HG03565 (cell line): ENCODE measurements at regions not wholly inside any gene's neighbourhood (a gene's known extent, or its start where the extent isn't known, plus 50 kb on each side); places are given as distances from the start of the nearest gene placed in this dataset.
"Not testable (repeated sequence)": the region's sequence is repeated elsewhere in the genome, so short reads cannot be mapped to it uniquely, and the experiment has no call there.

Experiments used
- ATAC-seq: cut with Tn5 transposase; IDR thresholded peaks from one replicate; pipeline ENCODE4 v1.9.1; 2021; ENCODE audit warnings: mild to moderate bottlenecking, moderate library complexity; ENCODE audit not compliant: unreplicated experiment

- no peak for ATAC-seq
Observed at GRCh38 chr13:109941951-109942350, 155.6 kb upstream of the IRS2 start.

GRCh38 chr13:109941221-109941620 lies 154.8 kb upstream of the IRS2 start:
- ATAC-seq, result no peak

DNA sequence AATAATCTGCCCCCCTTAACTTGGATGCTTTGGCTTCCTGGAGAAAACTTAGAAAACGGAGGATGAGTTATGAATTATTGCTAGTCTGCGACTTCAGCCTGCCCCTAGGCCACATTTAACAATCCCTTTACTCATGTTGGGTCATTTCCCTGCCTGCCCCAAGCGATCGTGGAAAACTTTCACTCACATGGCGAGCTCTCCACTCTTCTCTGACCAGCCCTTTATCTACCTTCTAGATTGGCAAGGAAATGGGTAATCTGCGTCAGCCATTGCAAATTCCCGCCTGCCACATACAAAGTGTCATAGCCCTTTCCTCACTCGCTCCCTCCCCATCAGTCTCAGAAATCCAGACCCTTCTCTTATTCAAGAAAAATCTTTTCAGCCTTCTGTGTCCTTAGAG lies 154.3 kb upstream of the IRS2 start:
- ATAC-seq, result no peak

DNA sequence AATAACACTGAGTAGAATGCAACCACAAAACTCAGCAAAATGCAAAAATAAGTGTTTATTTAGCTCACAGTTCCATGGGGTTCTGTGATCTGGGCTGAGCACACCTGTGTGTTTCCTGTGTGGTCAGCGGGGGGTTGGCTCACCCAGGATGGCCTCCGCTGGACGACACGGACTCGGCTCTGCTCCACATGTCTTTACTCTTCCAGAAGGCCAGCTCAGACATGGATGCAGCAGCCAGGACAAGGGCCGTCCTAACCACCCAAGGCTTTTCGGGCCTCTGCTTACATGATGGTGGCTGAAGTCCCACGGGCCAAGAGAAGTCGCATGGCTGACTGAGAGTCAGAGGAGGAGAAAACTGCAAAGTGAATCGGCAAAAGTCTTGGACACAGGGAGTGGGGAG lies 153.5 kb upstream of the IRS2 start:
- no peak for ATAC-seq

GRCh38 chr13:109939180-109939579 lies 152.8 kb upstream of the IRS2 start:
- no peak for ATAC-seq

GRCh38 chr13:109938255-109938936 lies 152.0 kb upstream of the IRS2 start:
- no peak for ATAC-seq

DNA sequence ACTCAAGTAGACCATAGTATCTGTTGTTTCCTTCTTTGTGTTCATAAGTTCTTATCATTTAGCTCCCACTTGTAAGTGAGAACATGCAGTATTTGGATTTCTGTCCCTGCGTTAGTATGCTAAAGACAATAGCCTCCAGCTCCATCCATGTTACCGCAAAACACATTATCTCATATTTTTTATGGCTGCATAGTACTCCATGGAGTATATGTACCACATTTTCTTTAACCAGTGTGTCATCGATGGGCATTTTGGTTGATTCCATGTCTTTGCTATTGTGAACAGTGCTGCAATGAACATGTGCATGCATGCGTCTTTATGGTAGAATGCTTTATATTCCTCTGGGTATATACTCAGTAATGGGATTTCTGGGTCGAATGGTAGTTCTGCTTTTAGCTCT lies 148.1 kb upstream of the IRS2 start:
- ATAC-seq, result not testable (repeated sequence)

DNA sequence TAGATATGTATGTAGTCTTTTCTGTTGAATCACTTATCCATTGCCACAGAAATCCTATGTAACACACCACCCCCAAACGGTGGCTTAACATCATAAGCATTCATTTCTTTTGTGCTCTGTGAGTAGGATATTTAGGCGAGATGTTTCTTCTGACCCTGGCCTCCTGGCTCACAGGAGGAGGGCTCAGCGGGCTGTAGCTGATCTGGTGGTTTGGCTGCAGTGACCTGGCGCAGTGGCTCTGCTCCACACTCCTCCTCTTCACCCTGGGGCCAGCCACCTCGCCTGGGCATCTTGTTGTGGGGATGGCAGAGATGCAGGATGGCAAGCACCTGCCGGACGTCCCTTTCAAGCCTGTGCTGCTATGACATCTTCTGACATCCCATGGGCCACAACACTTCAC lies 147.1 kb upstream of the IRS2 start:
- ATAC-seq, result no peak

- ATAC-seq, result no peak
Observed at GRCh38 chr13:109924376-109924775, 138.0 kb upstream of the IRS2 start.

GRCh38 chr13:109922518-109922917 lies 136.1 kb upstream of the IRS2 start:
- ATAC-seq, result no peak

GRCh38 chr13:109919715-109920375 lies 133.5 kb upstream of the IRS2 start:
- no peak for ATAC-seq

DNA sequence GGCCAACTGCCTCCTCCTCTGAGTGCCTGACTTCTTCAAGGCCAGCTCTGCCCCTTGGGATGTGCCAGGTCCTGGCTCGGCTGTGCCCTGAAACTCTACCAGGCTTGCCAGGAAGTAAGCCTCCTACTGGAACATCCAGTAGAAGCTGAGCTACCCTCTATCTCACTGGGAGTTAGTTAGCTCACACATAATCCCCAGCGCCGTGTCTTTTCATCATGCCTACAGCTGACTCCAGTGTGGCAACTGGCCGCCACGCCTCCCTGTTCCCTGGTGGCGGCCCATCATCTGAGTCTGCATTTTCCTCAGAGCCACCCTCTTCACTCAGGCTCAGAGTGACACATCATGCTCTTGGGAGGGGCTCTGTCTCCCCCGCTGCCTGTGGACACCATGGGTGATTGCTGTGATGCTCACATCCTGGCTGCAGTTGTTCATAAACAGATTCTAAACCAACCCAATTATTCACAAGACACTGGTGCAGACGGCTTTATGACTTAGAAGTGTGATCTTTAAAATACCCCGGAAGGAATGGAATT lies 131.9 kb upstream of the IRS2 start:
- no peak for ATAC-seq

DNA sequence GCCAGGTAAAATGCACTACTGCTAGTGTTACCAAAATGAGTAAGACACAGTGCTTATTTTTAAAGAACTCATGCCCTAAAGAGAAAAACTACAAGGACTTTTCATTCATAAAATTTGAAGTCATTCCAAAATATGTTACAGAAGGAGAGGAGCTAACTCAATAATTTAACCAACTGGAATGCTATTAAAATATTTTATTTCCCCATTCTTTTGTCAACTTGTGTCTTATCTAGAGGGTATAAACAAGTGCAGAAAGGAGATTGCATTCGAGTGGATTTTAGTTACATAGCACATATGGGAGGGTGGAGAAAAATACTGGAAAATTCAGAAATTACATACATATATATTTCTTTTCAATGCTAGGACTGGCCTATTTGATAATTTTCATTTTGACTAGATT lies 131.0 kb upstream of the IRS2 start:
- no peak for ATAC-seq

DNA sequence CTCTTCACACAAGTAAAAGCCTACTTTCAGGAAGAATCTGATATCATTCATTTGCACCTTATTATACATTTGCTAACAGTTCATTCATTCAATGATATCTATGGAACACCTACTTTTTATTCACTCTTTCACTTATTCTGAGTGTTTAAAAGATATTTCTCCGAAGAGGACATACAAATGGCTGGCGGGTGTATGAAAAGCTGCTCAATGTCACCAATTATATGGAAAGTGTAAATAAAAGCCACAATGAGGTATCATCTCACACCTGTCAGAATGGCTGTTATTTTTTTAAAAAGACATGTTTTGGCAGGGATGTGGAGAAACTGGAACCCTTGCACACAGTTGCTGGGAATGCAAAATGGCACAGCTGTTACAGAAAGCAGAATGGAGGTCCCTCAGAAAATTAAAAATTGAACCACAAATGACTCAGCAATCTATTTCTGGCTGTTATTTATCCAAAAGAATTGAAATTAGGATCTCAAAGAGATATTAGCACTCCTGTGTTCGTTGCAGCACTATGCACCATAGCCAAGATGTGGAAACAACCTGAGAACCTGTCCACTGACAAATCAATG lies 127.6 kb upstream of the IRS2 start:
- no peak for ATAC-seq

GRCh38 chr13:109913186-109913585 lies 126.8 kb upstream of the IRS2 start:
- ATAC-seq, result no peak

DNA sequence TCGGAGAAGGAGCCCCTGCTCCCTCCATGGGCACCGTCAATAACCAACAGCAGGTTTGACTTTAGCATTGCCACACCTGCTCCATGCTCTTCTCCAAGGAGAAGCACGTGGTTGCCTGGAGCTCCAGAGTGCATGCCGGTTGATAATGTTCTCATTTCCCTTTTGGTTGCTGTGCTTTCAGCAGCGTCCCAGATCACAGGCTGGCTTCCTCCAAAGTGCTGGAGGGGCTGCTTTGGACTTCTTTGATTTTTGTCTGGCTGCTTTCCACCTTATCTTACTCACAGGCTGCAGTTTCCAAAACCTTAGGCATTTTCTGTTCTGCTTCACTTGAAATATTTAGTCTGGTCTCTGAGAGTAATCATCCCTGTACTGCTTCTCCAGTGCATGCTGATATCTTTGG lies 123.8 kb upstream of the IRS2 start:
- ATAC-seq, result no peak

GRCh38 chr13:109906976-109907375 lies 120.6 kb upstream of the IRS2 start:
- ATAC-seq, result no peak

DNA sequence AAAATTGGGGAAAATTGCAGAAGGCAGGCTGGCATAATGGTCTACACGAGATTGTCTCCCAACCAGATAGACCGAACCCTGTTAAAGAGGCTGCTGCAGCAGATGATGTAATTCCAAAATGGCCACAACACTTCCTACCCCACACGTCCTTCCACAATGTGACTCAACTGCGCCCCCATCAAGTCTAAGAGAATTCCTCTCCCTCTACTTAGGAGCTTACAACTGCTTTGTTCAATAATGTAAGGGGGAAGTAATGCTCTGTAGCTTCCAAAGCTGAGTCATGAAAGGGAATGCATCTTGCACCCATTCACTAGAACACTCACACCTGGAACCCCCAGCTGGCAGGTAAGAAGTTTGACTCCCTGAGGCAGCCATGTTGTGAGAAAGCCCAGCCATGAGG lies 117.8 kb upstream of the IRS2 start:
- ATAC-seq, result no peak

GRCh38 chr13:109900741-109901140 lies 114.4 kb upstream of the IRS2 start:
- no peak for ATAC-seq

- no peak for ATAC-seq
Observed at GRCh38 chr13:109900320-109900719, 113.9 kb upstream of the IRS2 start.

DNA sequence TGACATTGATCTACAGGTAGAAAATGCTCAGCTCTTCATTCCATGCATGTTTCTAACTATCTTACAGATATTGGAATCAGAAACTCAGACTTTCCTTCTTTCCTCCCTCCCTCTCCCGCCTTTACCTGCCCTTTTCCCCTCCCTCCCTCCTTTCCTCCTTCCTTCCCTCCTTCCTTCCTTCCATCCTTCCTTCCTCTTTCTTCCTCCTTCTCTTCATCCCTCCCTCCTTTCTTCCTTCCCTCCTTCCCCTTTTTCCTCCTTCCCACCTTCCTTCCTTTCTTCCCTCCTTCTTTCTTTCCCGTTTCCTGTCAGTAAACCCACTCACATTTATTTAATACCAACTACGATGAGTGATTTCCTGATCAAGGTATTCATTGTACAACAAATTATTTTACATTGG lies 113.4 kb upstream of the IRS2 start:
- no peak for ATAC-seq

DNA sequence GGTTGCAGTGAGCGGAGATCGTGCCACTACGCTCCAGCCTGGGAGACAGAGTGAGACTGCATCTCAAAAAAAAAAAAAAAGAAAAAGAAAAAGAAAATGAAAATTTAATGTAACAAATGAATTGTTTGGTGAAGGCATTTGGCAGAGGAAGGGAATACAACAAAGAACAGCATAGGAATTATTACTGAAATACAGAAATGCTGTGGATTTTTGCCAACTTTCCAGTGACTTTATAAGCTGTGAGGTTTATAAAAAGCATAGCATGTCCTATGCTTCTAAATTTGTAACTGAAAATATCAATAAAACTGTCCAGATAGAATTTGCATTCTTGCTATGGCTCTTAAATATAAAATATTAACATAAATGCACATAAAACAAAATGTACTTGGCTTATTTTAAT lies 112.9 kb upstream of the IRS2 start:
- no peak for ATAC-seq
